ENCODE measurements at regions not wholly inside any gene's neighbourhood (a gene's known extent, or its start where the extent isn't known, plus 50 kb on each side); places are given as distances from the start of the nearest gene placed in this dataset.
"Not testable (repeated sequence)": the region's sequence is repeated elsewhere in the genome, so short reads cannot be mapped to it uniquely, and the experiment has no call there.

GRCh38 chr2:239828973-239829275 is 196.2 kb downstream of the NDUFA10 start:
- TF ChIP-seq POLR2A, CTCF (IDR thresholded peaks at IDR 0.05): not testable (repeated sequence)

All from tibial nerve (tissue), 3 donors.